Bronchial epithelial cell (primary cell): ENCODE measurements at regions not wholly inside any gene's neighbourhood (a gene's known extent, or its start where the extent isn't known, plus 50 kb on each side); places are given as distances from the start of the nearest gene placed in this dataset.
"Not testable (repeated sequence)": the region's sequence is repeated elsewhere in the genome, so short reads cannot be mapped to it uniquely, and the experiment has no call there.

Source experiments
- DNase-seq: peaks from one replicate; pipeline ENCODE4 v3.0.0-alpha.2; 2010; ENCODE audit warnings: low read depth
- FAIRE-seq: peaks from 2 replicates; lab custom pipeline; 2011; peaks lifted over from hg19 to GRCh38; lab: Jason Lieb, UNC
- H3K27me3 ChIP-seq: 2 replicates; pipeline ENCODE4 v1.5.1; 2011; ENCODE audit warnings: low read length; ENCODE audit not compliant: control insufficient read depth, insufficient read depth
- H3K36me3 ChIP-seq: 2 replicates; pipeline ENCODE4 v1.5.1; 2011; ENCODE audit warnings: low read length; ENCODE audit not compliant: control insufficient read depth, insufficient read depth
- H3K4me3 ChIP-seq: 2 replicates; pipeline ENCODE4 v1.5.1; 2011; ENCODE audit warnings: mild to moderate bottlenecking, low read depth, low read length, control low read depth
- TF ChIP-seq, protein P1 (sequence below): IDR thresholded peaks from 2 replicates; pipeline ENCODE4 v1.5.1; 2011; ENCODE audit warnings: mild to moderate bottlenecking, moderate library complexity, low read length, control low read depth, inconsistent platforms; ENCODE audit not compliant: insufficient read depth, severe bottlenecking

DNA sequence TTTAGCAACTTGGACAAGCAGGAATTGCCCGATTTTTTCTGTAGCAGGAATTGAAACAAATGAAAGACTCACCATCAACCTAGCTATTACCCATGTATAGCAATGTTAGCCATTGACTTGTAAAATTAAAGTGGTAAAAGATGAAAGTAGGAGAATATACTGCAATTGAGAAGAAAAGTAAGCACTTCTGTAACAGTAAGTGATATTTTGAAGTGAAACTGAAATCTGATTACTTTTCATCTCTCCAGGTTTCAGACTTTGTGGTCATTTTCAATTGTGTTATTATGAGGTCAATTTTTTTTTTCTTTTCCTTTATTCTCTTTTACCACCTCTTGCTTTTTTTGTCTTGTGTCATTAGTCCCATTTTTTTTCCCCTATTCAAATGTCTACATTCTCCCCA lies 1078.2 kb downstream of the ZPLD1 start:
- no peak for FAIRE-seq
- Histone ChIP-seq H3K36me3 (no peaks in the 10 kb centered on the region), H3K27me3 (no peaks in the 10 kb centered on the region), H3K4me3 (no peak overlapping the region)
- TF ChIP-seq, protein P1, sequence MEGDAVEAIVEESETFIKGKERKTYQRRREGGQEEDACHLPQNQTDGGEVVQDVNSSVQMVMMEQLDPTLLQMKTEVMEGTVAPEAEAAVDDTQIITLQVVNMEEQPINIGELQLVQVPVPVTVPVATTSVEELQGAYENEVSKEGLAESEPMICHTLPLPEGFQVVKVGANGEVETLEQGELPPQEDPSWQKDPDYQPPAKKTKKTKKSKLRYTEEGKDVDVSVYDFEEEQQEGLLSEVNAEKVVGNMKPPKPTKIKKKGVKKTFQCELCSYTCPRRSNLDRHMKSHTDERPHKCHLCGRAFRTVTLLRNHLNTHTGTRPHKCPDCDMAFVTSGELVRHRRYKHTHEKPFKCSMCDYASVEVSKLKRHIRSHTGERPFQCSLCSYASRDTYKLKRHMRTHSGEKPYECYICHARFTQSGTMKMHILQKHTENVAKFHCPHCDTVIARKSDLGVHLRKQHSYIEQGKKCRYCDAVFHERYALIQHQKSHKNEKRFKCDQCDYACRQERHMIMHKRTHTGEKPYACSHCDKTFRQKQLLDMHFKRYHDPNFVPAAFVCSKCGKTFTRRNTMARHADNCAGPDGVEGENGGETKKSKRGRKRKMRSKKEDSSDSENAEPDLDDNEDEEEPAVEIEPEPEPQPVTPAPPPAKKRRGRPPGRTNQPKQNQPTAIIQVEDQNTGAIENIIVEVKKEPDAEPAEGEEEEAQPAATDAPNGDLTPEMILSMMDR: no peak
- no peak for DNase-seq

- Histone ChIP-seq H3K27me3 (no peaks in the 10 kb centered on the region), H3K36me3 (no peaks in the 10 kb centered on the region), H3K4me3 (no peak overlapping the region)
- TF ChIP-seq, protein P1: no peak
- FAIRE-seq: no peak
- no peak for DNase-seq
These were observed 1080.3 kb downstream of the ZPLD1 start for GRCh38 chr3:103515116-103515515.

DNA sequence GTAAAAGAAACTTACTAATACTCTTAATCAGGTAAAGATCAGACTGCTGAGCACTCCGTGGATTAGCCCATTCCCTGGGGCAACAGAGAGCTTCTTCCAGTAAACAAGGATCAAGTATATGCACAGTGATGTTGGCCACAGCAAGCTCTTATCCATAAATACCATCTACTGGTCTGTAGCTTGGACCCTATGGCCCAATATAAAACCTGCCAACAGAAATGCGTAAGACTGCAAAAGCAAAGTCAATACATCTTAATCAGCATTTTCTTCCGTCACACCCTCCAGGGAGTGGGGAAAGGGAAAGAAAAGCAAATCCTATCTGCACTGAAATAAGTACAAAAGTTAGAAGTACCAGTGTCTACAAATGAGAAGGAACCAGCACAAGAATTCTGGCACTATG lies 1082.1 kb downstream of the ZPLD1 start:
- FAIRE-seq: no peak
- no peak for DNase-seq
- no peak overlapping the region for H3K4me3 ChIP-seq
- H3K36me3 ChIP-seq: no peaks in the 10 kb centered on the region
- TF ChIP-seq, protein P1: no peak
- H3K27me3 ChIP-seq: no peaks in the 10 kb centered on the region

- not testable (repeated sequence) for FAIRE-seq, H3K27me3 ChIP-seq, H3K4me3 ChIP-seq, DNase-seq, H3K36me3 ChIP-seq
These were observed 1096.5 kb downstream of the ZPLD1 start for GRCh38 chr3:103531327-103531726.

DNA sequence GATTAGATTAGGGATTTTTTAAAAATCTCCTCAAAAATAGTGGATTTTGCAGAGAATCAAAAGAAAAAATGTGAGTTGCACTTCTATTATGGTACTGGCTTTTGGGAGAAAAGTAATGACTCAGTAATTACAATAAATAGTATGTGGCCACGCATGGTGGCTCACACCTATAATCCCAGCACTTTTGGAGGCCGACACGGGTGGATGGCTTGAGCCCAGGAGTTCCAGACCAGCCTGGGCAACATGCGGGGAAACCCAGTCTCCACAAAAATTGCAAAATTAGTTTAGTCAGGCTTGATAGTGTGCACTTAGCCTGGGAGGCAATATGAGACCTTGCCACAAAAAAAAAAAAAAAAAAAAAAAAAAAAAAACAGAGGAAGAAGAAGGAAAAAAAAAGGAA lies 1098.2 kb downstream of the ZPLD1 start:
- FAIRE-seq: no peak
- DNase-seq: no peak
- no peaks in the 10 kb centered on the region for H3K27me3 ChIP-seq
- H3K4me3 ChIP-seq: no peak overlapping the region
- TF ChIP-seq, protein P1: no peak
- H3K36me3 ChIP-seq: no peaks in the 10 kb centered on the region

DNA sequence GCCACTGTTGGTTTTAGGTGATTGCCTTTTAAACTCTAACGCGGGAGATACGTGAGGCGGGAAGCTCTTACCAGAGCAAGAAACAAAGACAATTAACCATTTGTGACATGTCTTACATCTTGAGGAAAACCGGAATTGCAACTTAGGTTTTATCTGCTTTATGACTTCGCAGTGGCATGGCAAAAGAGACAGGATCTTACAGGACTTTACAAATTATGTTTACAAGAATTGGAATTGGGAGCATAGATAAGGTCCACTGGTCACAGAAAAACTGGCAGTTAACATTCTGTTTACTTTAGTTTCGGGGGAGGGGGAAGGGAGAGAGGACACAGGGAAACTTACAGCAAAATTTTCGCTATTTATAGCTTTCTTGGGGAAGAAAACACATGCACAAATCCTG lies 1119.6 kb downstream of the ZPLD1 start:
- no peak for FAIRE-seq
- Histone ChIP-seq H3K4me3 (no peak overlapping the region), H3K36me3 (no peaks in the 10 kb centered on the region), H3K27me3 (no peaks in the 10 kb centered on the region)
- TF ChIP-seq, protein P1: no peak
- no peak for DNase-seq

- not testable (repeated sequence) for H3K36me3 ChIP-seq, H3K4me3 ChIP-seq, FAIRE-seq, H3K27me3 ChIP-seq, DNase-seq
These were observed 1129.3 kb downstream of the ZPLD1 start for GRCh38 chr3:103564116-103564515.
